SK-N-SH treated with all-trans-retinoic acid at 6 μM for 48 hours (cell line): ENCODE measurements at regions not wholly inside any gene's neighbourhood (a gene's known extent, or its start where the extent isn't known, plus 50 kb on each side); places are given as distances from the start of the nearest gene placed in this dataset.

Experiments used
- ATAC-seq: fragments of 200-7000 bp; cut with Tn5 transposase; 3 replicates; pipeline ENCODE4 v1.9.1; 2020; ENCODE audit warnings: mild to moderate bottlenecking, moderate library complexity
- ARNTL ChIP-seq: fragments of 450-650 bp; formaldehyde crosslinking; IDR thresholded peaks from 2 replicates; pipeline ENCODE4 v1.5.0; 2020; ENCODE audit warnings: low read depth, mild to moderate bottlenecking, moderate library complexity, borderline replicate concordance
- BACH2 ChIP-seq: fragments of 250-450 bp; sonication (Bioruptor Pico); IDR thresholded peaks from 2 replicates; pipeline ENCODE4 v1.9.0; 2021; ENCODE audit warnings: mild to moderate bottlenecking, borderline replicate concordance
- CREB5 ChIP-seq: fragments of 250-450 bp; sonication (Bioruptor Pico); IDR thresholded peaks from 2 replicates; pipeline ENCODE4 v1.5.1; 2020; ENCODE audit warnings: low read depth, mild to moderate bottlenecking, moderate library complexity
- CSDC2 ChIP-seq: fragments of 250-450 bp; sonication (Bioruptor Pico); IDR thresholded peaks from 2 replicates; pipeline ENCODE4 v1.5.0; 2020; ENCODE audit warnings: mild to moderate bottlenecking, moderate library complexity
- CSRNP3 ChIP-seq: fragments of 250-450 bp; sonication (Bioruptor Pico); IDR thresholded peaks from 2 replicates; pipeline ENCODE4 v1.5.1; 2021; ENCODE audit warnings: mild to moderate bottlenecking, moderate library complexity
- GLIS3 ChIP-seq: fragments of 250-450 bp; sonication (Bioruptor Pico); IDR thresholded peaks from 2 replicates; pipeline ENCODE4 v1.5.0; 2020; ENCODE audit warnings: mild to moderate bottlenecking, moderate library complexity
- ISL1 ChIP-seq: fragments of 250-450 bp; sonication (Bioruptor Pico); IDR thresholded peaks from 2 replicates; pipeline ENCODE4 v2.1.2; 2022; ENCODE audit warnings: mild to moderate bottlenecking, moderate library complexity
- OSR1 ChIP-seq: fragments of 250-450 bp; sonication (Bioruptor Pico); IDR thresholded peaks from 2 replicates; pipeline ENCODE4 v1.8.0; 2022; ENCODE audit warnings: moderate library complexity, mild to moderate bottlenecking, inconsistent platforms
- PATZ1 ChIP-seq: fragments of 250-450 bp; sonication (Bioruptor Pico); IDR thresholded peaks from 2 replicates; pipeline ENCODE4 v1.8.0; 2020; ENCODE audit warnings: mild to moderate bottlenecking, moderate library complexity, borderline replicate concordance
- POU6F1 ChIP-seq: fragments of 250-450 bp; sonication (Bioruptor Pico); IDR thresholded peaks from 2 replicates; pipeline ENCODE4 v1.8.0; 2021; ENCODE audit warnings: low read depth, mild to moderate bottlenecking, moderate library complexity, borderline replicate concordance
- PPARA ChIP-seq: fragments of 250-450 bp; sonication (Bioruptor Pico); IDR thresholded peaks from 2 replicates; pipeline ENCODE4 v1.5.0; 2020; ENCODE audit warnings: mild to moderate bottlenecking, borderline replicate concordance
- RARB ChIP-seq: fragments of 250-450 bp; sonication (Bioruptor Pico); IDR thresholded peaks from 2 replicates; pipeline ENCODE4 v1.8.0; 2021; ENCODE audit warnings: mild to moderate bottlenecking, moderate library complexity
- SNAI2 ChIP-seq: fragments of 250-450 bp; sonication (Bioruptor Pico); IDR thresholded peaks from 2 replicates; pipeline ENCODE4 v1.5.0; 2020; ENCODE audit warnings: mild to moderate bottlenecking, moderate library complexity
- TCF4 ChIP-seq: fragments of 250-450 bp; sonication (Bioruptor Pico); IDR thresholded peaks from 2 replicates; pipeline ENCODE4 v1.8.0; 2021; ENCODE audit warnings: mild to moderate bottlenecking, moderate library complexity, borderline replicate concordance
- TOX ChIP-seq: fragments of 250-450 bp; sonication (Bioruptor Pico); IDR thresholded peaks from 2 replicates; pipeline ENCODE4 v1.8.0; 2021; ENCODE audit warnings: mild to moderate bottlenecking, moderate library complexity, borderline replicate concordance
- TSHZ2 ChIP-seq: fragments of 250-450 bp; sonication (Bioruptor Pico); IDR thresholded peaks from 2 replicates; pipeline ENCODE4 v1.5.0; 2020; ENCODE audit warnings: mild to moderate bottlenecking, moderate library complexity
- ZC3H10 ChIP-seq: fragments of 250-450 bp; sonication (Bioruptor Pico); IDR thresholded peaks from 2 replicates; pipeline ENCODE4 v1.5.1; 2021; ENCODE audit warnings: mild to moderate bottlenecking, moderate library complexity
- ZFP30 ChIP-seq: fragments of 450-650 bp; formaldehyde crosslinking; IDR thresholded peaks from 2 replicates; pipeline ENCODE4 v1.5.0; 2022; ENCODE audit warnings: mild to moderate bottlenecking, moderate library complexity
- ZNF565 ChIP-seq: fragments of 450-650 bp; formaldehyde crosslinking; conservative IDR thresholded peaks from 2 replicates; pipeline ENCODE4 v1.5.0; 2020; ENCODE audit warnings: low read depth, mild to moderate bottlenecking, moderate library complexity
- ZNF8 ChIP-seq: fragments of 450-650 bp; formaldehyde crosslinking; IDR thresholded peaks from 2 replicates; pipeline ENCODE4 v1.5.0; 2020; ENCODE audit warnings: mild to moderate bottlenecking, moderate library complexity

- TF ChIP-seq ZFP30 (no peak), TSHZ2 (CRISPR knock-in tag) (no peak), ISL1 (CRISPR knock-in tag) (no peak), SNAI2 (CRISPR knock-in tag) (no peak), ZNF8 (CRISPR knock-in tag) (no peak), BACH2 (CRISPR knock-in tag) (no peak), ZNF565 (CRISPR knock-in tag) (no peak), PPARA (CRISPR knock-in tag) (no peak), RARB (no peak), PATZ1 (CRISPR knock-in tag) (no peak), TOX (CRISPR knock-in tag) (no peak), CSDC2 (CRISPR knock-in tag) (no peak), GLIS3 (CRISPR knock-in tag) (no peak), CSRNP3 (CRISPR knock-in tag) (no peak), ARNTL (CRISPR knock-in tag) (no peak), OSR1 (CRISPR knock-in tag) (no peak), TCF4 (no peak), CREB5 (no peak), POU6F1 (CRISPR knock-in tag) (no peak)
- peak; percentile 23; the same call in 1 of the 3 replicates for ATAC-seq
Measured at GRCh38 chr14:71243697-71244096, 336.4 kb downstream of the PCNX1 start.

GRCh38 chr14:71244341-71244740, 337.1 kb downstream of the PCNX1 start:
- no peak for TF ChIP-seq TCF4
- no peak for TF ChIP-seq OSR1 (CRISPR knock-in tag)
- TF ChIP-seq POU6F1 (CRISPR knock-in tag): no peak
- no peak for TF ChIP-seq TSHZ2 (CRISPR knock-in tag)
- no peak for TF ChIP-seq ARNTL (CRISPR knock-in tag)
- no peak for TF ChIP-seq SNAI2 (CRISPR knock-in tag)
- no peak for TF ChIP-seq TOX (CRISPR knock-in tag)
- TF ChIP-seq CSDC2 (CRISPR knock-in tag): no peak
- TF ChIP-seq ZC3H10 (CRISPR knock-in tag): no peak
- ATAC-seq: no peak
